ENCODE measurements at regions not wholly inside any gene's neighbourhood (a gene's known extent, or its start where the extent isn't known, plus 50 kb on each side); places are given as distances from the start of the nearest gene placed in this dataset.
"Not testable (repeated sequence)": the region's sequence is repeated elsewhere in the genome, so short reads cannot be mapped to it uniquely, and the experiment has no call there.

- Histone ChIP-seq H3K4ac (ENCODE audit: low read depth, low read length) (no peak overlapping the region), H2AK5ac (ENCODE audit: insufficient read length, low read length) (no peak overlapping the region), H3K79me2 (ENCODE audit: insufficient read depth, low read length) (no peaks in the 10 kb centered on the region), H4K20me1 (ENCODE audit: control insufficient read depth, insufficient read depth, insufficient read length) (no peaks in the 10 kb centered on the region), H3K9ac (ENCODE audit: extremely low read depth, insufficient read length, low read length) (no peak overlapping the region), H3K27me3 (ENCODE audit: insufficient read depth, low read length) (no peaks in the 10 kb centered on the region), H3K4me1 (ENCODE audit: insufficient read depth, low read length) (no peaks in the 10 kb centered on the region), H3K23me2 (ENCODE audit: insufficient read length, low read depth, low read length, poor library complexity, severe bottlenecking) (no peaks in the 10 kb centered on the region), H3K4me2 (ENCODE audit: insufficient read depth, insufficient read length, low read length) (no peak overlapping the region), H3K27ac (ENCODE audit: insufficient read length, low read depth, low read length) (no peak overlapping the region), H4K5ac (ENCODE audit: insufficient read length, low read depth, low read length) (no peak overlapping the region), H3K79me1 (ENCODE audit: insufficient read depth, low read depth, low read length, poor library complexity, severe bottlenecking) (no peaks in the 10 kb centered on the region), H3K14ac (ENCODE audit: insufficient read depth, low read length) (no peak overlapping the region), H2BK120ac (ENCODE audit: low read depth, low read length, poor library complexity, severe bottlenecking) (no peak overlapping the region), H3T11ph (ENCODE audit: low read length) (no peak overlapping the region), H2BK12ac (ENCODE audit: insufficient read length, low read depth, low read length) (no peak overlapping the region), H2BK15ac (ENCODE audit: low read depth, low read length) (no peak overlapping the region), H3K9me3 (ENCODE audit: control insufficient read depth, low read depth, low read length) (no peaks in the 10 kb centered on the region), H2BK20ac (ENCODE audit: low read depth, low read length, poor library complexity, severe bottlenecking) (no peak overlapping the region), H4K91ac (ENCODE audit: insufficient read length, low read depth, low read length) (no peak overlapping the region), H2AFZ (ENCODE audit: low read length) (no peak overlapping the region), H4K8ac (replicated peaks; ENCODE audit: insufficient read length, low read depth, low read length) (no peak overlapping the region), H2BK5ac (ENCODE audit: insufficient read length, low read length) (no peak overlapping the region), H3K18ac (ENCODE audit: insufficient read length, low read depth, low read length) (no peak overlapping the region), H3K56ac (ENCODE audit: insufficient read length, low read depth, low read length) (no peak overlapping the region), H3K23ac (ENCODE audit: insufficient read length, low read depth, low read length) (no peak overlapping the region)
- WGBS (ENCODE audit: extremely low coverage, insufficient read length, low lambda C conversion rate) = no CpG with 5 or more reads among the region's 2 CpGs
- Mint-ChIP-seq H3K27me3 (ENCODE audit: low read depth) (no peaks in the 10 kb centered on the region), H3K4me3 (no peak overlapping the region), H3K4me1 (peaks cover 6% of the 10 kb centered on the region in 2 experiments), H3K27ac (no peak overlapping the region; a peak in 1 of 7 replicates), H3K9me3 (peaks cover 7 to 8% of the 10 kb centered on the region in 2 experiments; a peak in 4 of 5 replicates), H3K36me3 (ENCODE audit: insufficient read depth in 1 of 3, low read depth in 3 of 3) (peaks cover 3 to 13% (median 7%) of the 10 kb centered on the region in 3 experiments)
- TF ChIP-seq, protein P1, sequence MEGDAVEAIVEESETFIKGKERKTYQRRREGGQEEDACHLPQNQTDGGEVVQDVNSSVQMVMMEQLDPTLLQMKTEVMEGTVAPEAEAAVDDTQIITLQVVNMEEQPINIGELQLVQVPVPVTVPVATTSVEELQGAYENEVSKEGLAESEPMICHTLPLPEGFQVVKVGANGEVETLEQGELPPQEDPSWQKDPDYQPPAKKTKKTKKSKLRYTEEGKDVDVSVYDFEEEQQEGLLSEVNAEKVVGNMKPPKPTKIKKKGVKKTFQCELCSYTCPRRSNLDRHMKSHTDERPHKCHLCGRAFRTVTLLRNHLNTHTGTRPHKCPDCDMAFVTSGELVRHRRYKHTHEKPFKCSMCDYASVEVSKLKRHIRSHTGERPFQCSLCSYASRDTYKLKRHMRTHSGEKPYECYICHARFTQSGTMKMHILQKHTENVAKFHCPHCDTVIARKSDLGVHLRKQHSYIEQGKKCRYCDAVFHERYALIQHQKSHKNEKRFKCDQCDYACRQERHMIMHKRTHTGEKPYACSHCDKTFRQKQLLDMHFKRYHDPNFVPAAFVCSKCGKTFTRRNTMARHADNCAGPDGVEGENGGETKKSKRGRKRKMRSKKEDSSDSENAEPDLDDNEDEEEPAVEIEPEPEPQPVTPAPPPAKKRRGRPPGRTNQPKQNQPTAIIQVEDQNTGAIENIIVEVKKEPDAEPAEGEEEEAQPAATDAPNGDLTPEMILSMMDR (conservative IDR thresholded peaks at IDR 0.05) = no peak
- DNase-seq = no peak
These were observed 500.4 kb upstream of the KLHL4 start for GRCh38 chrX:87017210-87017609.

DNA sequence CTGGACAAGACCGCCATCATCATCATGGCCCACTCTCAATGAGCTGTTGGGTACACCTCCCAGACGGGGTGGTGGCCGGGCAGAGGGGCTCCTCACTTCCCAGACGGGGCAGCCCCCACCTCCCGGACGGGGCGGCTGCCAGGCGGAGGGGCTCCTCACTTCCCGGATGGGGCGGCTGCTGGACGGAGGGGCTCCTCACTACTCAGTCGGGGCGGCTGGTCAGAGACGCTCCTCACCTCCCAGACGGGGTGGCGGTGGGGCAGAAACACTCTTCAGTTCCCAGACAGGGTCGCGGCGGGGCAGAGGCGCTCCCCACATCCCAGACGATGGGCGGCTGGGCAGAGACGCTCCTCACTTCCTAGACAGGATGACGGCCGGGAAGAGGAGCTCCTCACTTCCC, 484.5 kb upstream of the KLHL4 start:
- H3K4ac ChIP-seq (ENCODE audit: low read depth, low read length); H3K27me3 Mint-ChIP-seq (ENCODE audit: low read depth); H4K8ac ChIP-seq (replicated peaks; ENCODE audit: insufficient read length, low read depth, low read length); H3K23ac ChIP-seq (ENCODE audit: insufficient read length, low read depth, low read length); H3K27ac Mint-ChIP-seq; H3K9ac ChIP-seq (ENCODE audit: extremely low read depth, insufficient read length, low read length); H3K4me1 Mint-ChIP-seq; H3K9me3 ChIP-seq (ENCODE audit: control insufficient read depth, low read depth, low read length); H4K5ac ChIP-seq (ENCODE audit: insufficient read length, low read depth, low read length); H3K4me1 ChIP-seq (ENCODE audit: insufficient read depth, low read length); H3K4me2 ChIP-seq (ENCODE audit: insufficient read depth, insufficient read length, low read length); H2BK15ac ChIP-seq (ENCODE audit: low read depth, low read length); H3K79me2 ChIP-seq (ENCODE audit: insufficient read depth, low read length); H4K20me1 ChIP-seq (ENCODE audit: control insufficient read depth, insufficient read depth, insufficient read length); H3K27me3 ChIP-seq (ENCODE audit: insufficient read depth, low read length); DNase-seq; H2AK5ac ChIP-seq (ENCODE audit: insufficient read length, low read length); H3K4me3 Mint-ChIP-seq; H2AFZ ChIP-seq (ENCODE audit: low read length); H4K91ac ChIP-seq (ENCODE audit: insufficient read length, low read depth, low read length); H3K14ac ChIP-seq (ENCODE audit: insufficient read depth, low read length); H2BK5ac ChIP-seq (ENCODE audit: insufficient read length, low read length); H3T11ph ChIP-seq (ENCODE audit: low read length); H3K23me2 ChIP-seq (ENCODE audit: insufficient read length, low read depth, low read length, poor library complexity, severe bottlenecking); H3K18ac ChIP-seq (ENCODE audit: insufficient read length, low read depth, low read length); H2BK120ac ChIP-seq (ENCODE audit: low read depth, low read length, poor library complexity, severe bottlenecking); H3K79me1 ChIP-seq (ENCODE audit: insufficient read depth, low read depth, low read length, poor library complexity, severe bottlenecking); H2BK12ac ChIP-seq (ENCODE audit: insufficient read length, low read depth, low read length); H3K27ac ChIP-seq (ENCODE audit: insufficient read length, low read depth, low read length); H3K56ac ChIP-seq (ENCODE audit: insufficient read length, low read depth, low read length); H2BK20ac ChIP-seq (ENCODE audit: low read depth, low read length, poor library complexity, severe bottlenecking): not testable (repeated sequence)
- no CpG with 5 or more reads among the region's 25 CpGs for WGBS (ENCODE audit: extremely low coverage, insufficient read length, low lambda C conversion rate)
- Mint-ChIP-seq H3K36me3 (ENCODE audit: insufficient read depth in 1 of 3, low read depth in 3 of 3) (peaks cover 17 to 42% (median 31%) of the 10 kb centered on the region in 3 experiments), H3K9me3 (peaks cover 30 to 34% of the 10 kb centered on the region in 2 experiments)

Measured in H9 (cell line).